Astrocyte (in vitro differentiated cells and primary cell): ENCODE measurements at regions not wholly inside any gene's neighbourhood (a gene's known extent, or its start where the extent isn't known, plus 50 kb on each side); places are given as distances from the start of the nearest gene placed in this dataset.
"Not testable (repeated sequence)": the region's sequence is repeated elsewhere in the genome, so short reads cannot be mapped to it uniquely, and the experiment has no call there.

Source experiments
- DNase-seq: peaks from one replicate; pipeline ENCODE4 v3.0.0-alpha.2; 2010; ENCODE audit warnings: low read depth
- FAIRE-seq: peaks from 2 replicates; lab custom pipeline; 2011; peaks lifted over from hg19 to GRCh38; lab: Jason Lieb, UNC
- H2AFZ ChIP-seq: 2 replicates; pipeline ENCODE4 v1.6.0; 2012; ENCODE audit warnings: low read depth, low read length, inconsistent platforms
- H3K27ac ChIP-seq: 2 replicates; pipeline ENCODE4 v1.5.1; 2011; ENCODE audit warnings: low read depth, low read length, inconsistent platforms
- H3K27me3 ChIP-seq: 2 replicates; pipeline ENCODE4 v1.6.0; 2011; ENCODE audit warnings: low read length, inconsistent platforms; ENCODE audit not compliant: insufficient read depth
- H3K36me3 ChIP-seq: 2 replicates; pipeline ENCODE4 v1.5.1; 2011; ENCODE audit warnings: low read length, inconsistent platforms; ENCODE audit not compliant: insufficient read depth
- H3K4me1 ChIP-seq: 2 replicates; pipeline ENCODE4 v1.5.1; 2011; ENCODE audit warnings: low read length, inconsistent platforms; ENCODE audit not compliant: insufficient read depth
- H3K4me2 ChIP-seq: 2 replicates; pipeline ENCODE4 v1.6.0; 2012; ENCODE audit warnings: low read length, inconsistent platforms
- H3K4me3 ChIP-seq: 2 replicates; pipeline ENCODE4 v1.5.1; 2011; ENCODE audit warnings: low read depth, mild to moderate bottlenecking, low read length, inconsistent platforms; ENCODE audit not compliant: insufficient read depth
- H3K79me2 ChIP-seq: 2 replicates; pipeline ENCODE4 v1.6.0; 2012; ENCODE audit warnings: mild to moderate bottlenecking, low read length, inconsistent platforms; ENCODE audit not compliant: insufficient read depth
- H3K9ac ChIP-seq: 2 replicates; pipeline ENCODE4 v1.6.0; 2012; ENCODE audit warnings: mild to moderate bottlenecking, low read length, inconsistent platforms
- H3K9me3 ChIP-seq: 2 replicates; pipeline ENCODE4 v1.5.1; 2012; ENCODE audit warnings: low read depth, mild to moderate bottlenecking, low read length, inconsistent platforms; ENCODE audit not compliant: insufficient read depth
- H4K20me1 ChIP-seq: 2 replicates; pipeline ENCODE4 v1.6.0; 2012; ENCODE audit warnings: low read length, inconsistent platforms; ENCODE audit not compliant: insufficient read depth
- H3K27ac Mint-ChIP-seq: one replicate; pipeline ENCODE4 v1.8.0; 2021; ENCODE audit warnings: mild to moderate bottlenecking, mixed read lengths; ENCODE audit not compliant: unreplicated experiment
- H3K27me3 Mint-ChIP-seq: one replicate; pipeline ENCODE4 v1.8.0; 2021; ENCODE audit warnings: low read depth, mixed read lengths; ENCODE audit not compliant: unreplicated experiment
- H3K36me3 Mint-ChIP-seq: one replicate; pipeline ENCODE4 v1.8.0; 2021; ENCODE audit warnings: low read depth, mixed read lengths; ENCODE audit not compliant: unreplicated experiment
- H3K4me1 Mint-ChIP-seq: one replicate; pipeline ENCODE4 v1.8.0; 2021; ENCODE audit warnings: low read depth, mixed read lengths; ENCODE audit not compliant: unreplicated experiment
- H3K4me3 Mint-ChIP-seq: one replicate; pipeline ENCODE4 v1.8.0; 2021; ENCODE audit warnings: mild to moderate bottlenecking, moderate library complexity, mixed read lengths; ENCODE audit not compliant: unreplicated experiment
- H3K9me3 Mint-ChIP-seq: one replicate; pipeline ENCODE4 v1.8.0; 2021; ENCODE audit warnings: mild to moderate bottlenecking, mixed read lengths; ENCODE audit not compliant: unreplicated experiment

GRCh38 chr12:131659976-131660375 is 50.9 kb upstream of the SFSWAP start:
- H3K9me3 Mint-ChIP-seq, H3K27ac Mint-ChIP-seq, H3K4me2 ChIP-seq, H3K4me3 Mint-ChIP-seq, H3K4me3 ChIP-seq, H4K20me1 ChIP-seq, H3K9me3 ChIP-seq, H3K36me3 ChIP-seq, H3K27ac ChIP-seq, H3K79me2 ChIP-seq, H3K4me1 Mint-ChIP-seq, DNase-seq, H3K27me3 ChIP-seq, H2AFZ ChIP-seq, H3K36me3 Mint-ChIP-seq, FAIRE-seq, H3K4me1 ChIP-seq, H3K27me3 Mint-ChIP-seq, H3K9ac ChIP-seq: not testable (repeated sequence)

GRCh38 chr12:131660401-131660800 is 50.5 kb upstream of the SFSWAP start:
- H3K27ac ChIP-seq, FAIRE-seq, H3K36me3 Mint-ChIP-seq, H3K36me3 ChIP-seq, H3K4me1 Mint-ChIP-seq, H2AFZ ChIP-seq, H3K27me3 Mint-ChIP-seq, H3K9me3 Mint-ChIP-seq, H3K79me2 ChIP-seq, H3K9ac ChIP-seq, H3K4me1 ChIP-seq, H3K27me3 ChIP-seq, H3K4me3 Mint-ChIP-seq, H3K4me3 ChIP-seq, DNase-seq, H3K4me2 ChIP-seq, H3K9me3 ChIP-seq, H4K20me1 ChIP-seq, H3K27ac Mint-ChIP-seq: not testable (repeated sequence)
